NCI-H2107 (cell line): ENCODE measurements at regions not wholly inside any gene's neighbourhood (a gene's known extent, or its start where the extent isn't known, plus 50 kb on each side); places are given as distances from the start of the nearest gene placed in this dataset.
"Not testable (repeated sequence)": the region's sequence is repeated elsewhere in the genome, so short reads cannot be mapped to it uniquely, and the experiment has no call there.

Experiments used
- DNase-seq: peaks from one replicate; lab custom pipeline; 2025; lab: John Stamatoyannopoulos, UW

DNA sequence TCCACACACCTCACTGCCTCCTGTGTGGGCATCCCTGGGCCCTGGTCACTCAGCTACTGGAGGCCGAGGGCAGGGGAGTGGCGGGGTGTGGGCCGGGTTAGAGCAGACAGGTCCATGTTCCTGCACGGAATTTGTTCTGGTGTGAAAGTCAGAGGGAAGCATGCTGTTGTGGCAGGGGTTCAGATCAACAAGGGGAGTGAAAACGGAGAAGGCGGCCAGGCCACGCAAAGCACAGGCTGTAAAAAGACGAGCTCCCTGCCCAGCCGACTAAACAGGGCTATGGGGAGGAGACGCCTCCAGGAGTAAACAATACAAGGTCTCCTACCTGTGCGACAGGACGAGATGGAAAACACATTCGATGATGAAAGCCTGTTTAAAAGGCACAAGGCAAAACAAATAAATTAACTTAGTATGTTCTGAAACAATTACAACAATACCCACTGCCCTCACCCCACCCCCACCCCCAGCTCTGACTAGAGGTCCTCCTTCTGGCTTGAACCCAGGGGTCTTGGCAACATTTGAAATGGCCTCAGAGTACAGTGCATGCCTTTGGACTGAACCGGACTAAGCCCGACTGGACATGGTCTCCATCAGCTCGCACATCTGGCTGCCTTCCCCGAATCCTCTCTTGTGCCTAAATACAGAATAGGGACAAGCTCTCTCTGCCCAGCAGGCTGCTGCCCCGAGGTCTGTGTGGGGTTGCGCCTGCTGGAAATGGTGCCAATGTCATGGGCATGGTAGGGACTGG lies 274.9 kb upstream of the DIO3 start:
- no peak for DNase-seq

GRCh38 chr14:101288436-101289229 lies 272.7 kb upstream of the DIO3 start:
- no peak for DNase-seq

DNA sequence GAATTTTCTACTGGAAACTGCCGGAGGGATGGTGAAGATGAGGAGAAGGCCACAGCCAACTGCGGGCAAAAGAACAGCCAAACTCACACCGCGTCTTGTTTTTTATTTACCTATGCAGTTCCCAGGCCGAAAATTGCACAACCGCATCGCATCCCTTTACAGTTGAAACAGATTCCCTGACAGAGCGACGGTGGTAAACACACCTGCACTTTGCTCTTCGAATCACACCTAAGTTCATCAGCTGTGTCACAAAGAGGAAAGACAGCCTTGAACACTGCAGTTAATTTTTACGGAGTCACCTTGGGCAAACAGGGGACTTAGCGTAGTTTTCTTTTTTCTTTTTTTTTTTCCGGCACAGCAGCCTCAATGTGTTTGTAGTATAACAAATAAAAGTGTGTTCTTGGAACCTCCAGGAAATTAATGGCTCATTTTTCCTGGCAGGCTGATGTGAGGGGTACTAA lies 272.0 kb upstream of the DIO3 start:
- no peak for DNase-seq

GRCh38 chr14:101289911-101290310 lies 271.4 kb upstream of the DIO3 start:
- no peak for DNase-seq

- DNase-seq: no peak
Observed at GRCh38 chr14:101290611-101291010, 270.7 kb upstream of the DIO3 start.

DNA sequence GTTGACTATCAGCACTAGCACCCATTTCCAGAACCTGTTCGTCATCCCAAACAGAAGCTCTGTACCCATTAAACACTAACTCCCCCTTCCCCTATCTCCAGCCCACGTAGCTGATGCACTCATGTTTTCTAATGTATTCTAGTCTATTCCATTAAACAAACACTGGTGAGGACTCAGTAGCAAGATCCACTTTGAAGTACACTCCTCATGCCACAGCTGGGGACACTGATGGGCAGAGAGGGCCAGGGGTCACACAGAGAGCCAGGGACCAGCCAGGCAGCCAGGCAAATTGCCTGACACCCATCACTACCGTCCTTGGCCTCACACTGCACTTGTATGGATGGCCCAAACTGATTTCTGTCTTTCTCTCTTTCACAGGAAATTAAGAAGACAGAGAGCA lies 269.9 kb upstream of the DIO3 start:
- DNase-seq: no peak

DNA sequence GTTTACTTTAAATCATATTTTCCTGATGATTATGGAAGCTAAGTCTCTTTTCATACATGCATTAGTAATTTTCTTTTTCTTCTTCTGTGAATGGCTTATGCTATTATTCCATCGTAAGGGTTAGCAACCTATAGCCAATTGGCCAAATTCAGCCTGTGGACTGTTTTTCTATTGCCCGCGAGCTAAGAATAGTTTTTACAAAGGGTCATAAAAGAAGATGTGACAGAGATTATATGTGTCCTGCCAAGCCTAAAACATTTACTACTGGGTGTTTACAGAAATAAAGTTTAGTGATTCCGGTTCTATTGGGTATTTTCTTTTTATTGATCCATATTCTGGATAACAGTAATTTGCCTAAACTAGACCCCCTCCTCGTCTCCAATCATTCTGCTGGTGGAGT lies 268.8 kb upstream of the DIO3 start:
- DNase-seq: no peak

DNA sequence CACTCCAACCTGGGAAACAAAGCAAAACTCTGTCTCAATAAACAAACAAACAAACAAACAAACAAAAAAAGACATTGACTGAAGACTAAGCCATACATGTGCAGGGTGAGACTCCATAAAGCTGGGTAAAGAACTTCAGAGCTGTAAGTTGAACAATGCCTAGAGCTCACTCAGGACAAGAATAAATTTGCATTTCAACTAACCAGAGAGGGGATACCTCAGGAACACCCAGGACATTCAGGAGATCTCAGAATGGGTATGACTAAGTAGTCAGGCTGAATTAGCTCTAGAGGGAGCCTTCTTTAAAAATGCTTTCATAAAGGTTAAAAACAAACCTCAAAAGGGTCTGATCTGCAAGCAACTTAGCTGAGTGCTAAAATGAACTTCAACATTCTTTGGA lies 267.7 kb upstream of the DIO3 start:
- DNase-seq: no peak

- no peak for DNase-seq
Observed at GRCh38 chr14:101294136-101294535, 267.2 kb upstream of the DIO3 start.

GRCh38 chr14:101299781-101300180 lies 261.5 kb upstream of the DIO3 start:
- not testable (repeated sequence) for DNase-seq

- no peak for DNase-seq
Observed at GRCh38 chr14:101301011-101301410, 260.3 kb upstream of the DIO3 start.

DNA sequence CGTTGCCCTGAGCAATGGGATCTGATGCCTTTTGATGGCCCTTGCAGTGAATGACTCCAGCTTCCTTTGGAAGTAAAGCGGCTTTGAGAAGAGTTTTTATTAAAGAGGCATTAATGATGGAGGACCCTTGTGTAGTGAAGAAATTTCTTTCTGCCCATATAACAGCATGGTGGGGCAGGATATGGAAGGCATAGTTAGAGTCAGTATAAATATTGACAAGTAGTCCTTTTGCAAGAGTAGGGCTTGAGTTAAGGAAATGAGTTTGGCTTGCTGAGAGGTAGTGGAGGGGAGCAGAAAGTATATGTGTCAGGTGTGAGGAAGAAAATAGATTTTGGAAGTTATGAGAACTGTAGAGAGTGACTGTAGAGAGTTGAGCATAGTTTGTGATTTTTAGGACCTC lies 254.1 kb upstream of the DIO3 start:
- not testable (repeated sequence) for DNase-seq

GRCh38 chr14:101311186-101311585 lies 250.1 kb upstream of the DIO3 start:
- DNase-seq: not testable (repeated sequence)

GRCh38 chr14:101313268-101313667 lies 248.0 kb upstream of the DIO3 start:
- DNase-seq: no peak

- no peak for DNase-seq
Observed at GRCh38 chr14:101315802-101316296, 245.4 kb upstream of the DIO3 start.

DNA sequence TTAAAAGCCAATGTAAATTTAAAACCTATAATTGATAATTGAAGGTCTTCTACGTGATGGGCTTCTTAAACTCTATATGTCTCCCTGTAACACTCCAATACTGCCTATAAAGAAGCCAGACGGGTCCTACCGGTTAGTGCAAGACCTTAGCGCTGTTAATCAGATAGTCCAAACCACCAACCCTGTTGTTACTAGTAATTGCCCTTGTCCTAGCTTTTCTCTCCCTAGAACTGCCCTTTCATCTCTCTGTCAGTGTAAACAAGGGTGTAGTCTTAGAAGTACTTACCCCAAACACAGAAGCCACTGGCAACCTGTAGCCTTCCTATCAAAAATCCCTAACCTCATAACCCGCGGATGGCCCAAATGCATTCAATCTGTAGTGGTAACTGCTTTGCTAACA lies 243.0 kb upstream of the DIO3 start:
- no peak for DNase-seq

DNA sequence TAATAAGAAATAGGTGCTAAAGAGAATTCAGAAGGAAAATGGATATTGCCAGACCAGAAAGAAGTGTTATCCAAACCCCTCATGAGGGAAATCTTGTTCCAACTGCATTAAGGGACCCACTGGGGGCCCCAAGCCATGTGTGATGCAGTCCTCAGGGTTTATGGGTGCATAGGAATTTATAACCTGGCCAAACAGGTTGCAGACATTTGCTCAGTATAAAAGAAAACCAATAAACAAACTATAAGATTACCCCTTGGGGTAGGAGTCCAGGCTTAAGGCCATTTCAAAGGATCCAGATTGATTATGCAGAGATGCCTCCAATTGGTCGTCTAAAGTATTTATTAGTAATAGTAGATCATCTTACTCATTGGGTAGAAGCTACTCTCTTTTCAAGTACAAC lies 240.9 kb upstream of the DIO3 start:
- no peak for DNase-seq

GRCh38 chr14:101322223-101322622 lies 239.1 kb upstream of the DIO3 start:
- DNase-seq: no peak

- DNase-seq: no peak
Observed at GRCh38 chr14:101323111-101323510, 238.2 kb upstream of the DIO3 start.

DNA sequence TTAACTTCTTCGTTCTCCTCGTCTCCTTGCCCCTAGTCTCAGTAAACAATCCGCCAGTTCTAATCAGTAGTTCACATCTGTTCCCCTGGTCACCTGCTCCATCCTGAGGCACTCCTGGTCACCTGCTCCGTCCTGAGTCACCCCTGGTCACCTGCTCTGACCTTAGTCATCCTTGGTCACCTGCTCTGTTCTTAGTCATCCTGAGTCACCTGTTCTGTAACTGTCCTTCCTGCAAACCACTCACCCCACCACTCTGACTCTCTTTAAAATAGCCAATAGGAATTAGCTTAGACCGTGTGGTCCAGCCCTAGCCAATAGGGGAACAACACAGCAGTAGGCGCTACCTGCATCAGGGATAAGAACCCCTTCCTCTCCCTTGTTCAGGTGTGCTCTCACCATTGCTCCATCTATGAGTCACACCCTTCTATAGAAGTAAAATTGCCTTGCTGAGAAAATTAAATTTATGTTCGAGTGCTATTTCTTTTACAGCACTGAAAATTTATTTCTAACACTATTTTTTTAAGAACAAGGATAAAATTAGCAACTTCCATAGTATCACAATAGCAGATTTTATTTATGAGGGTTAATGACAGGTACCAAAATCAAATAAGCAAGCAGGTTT lies 237.6 kb upstream of the DIO3 start:
- not testable (repeated sequence) for DNase-seq

DNA sequence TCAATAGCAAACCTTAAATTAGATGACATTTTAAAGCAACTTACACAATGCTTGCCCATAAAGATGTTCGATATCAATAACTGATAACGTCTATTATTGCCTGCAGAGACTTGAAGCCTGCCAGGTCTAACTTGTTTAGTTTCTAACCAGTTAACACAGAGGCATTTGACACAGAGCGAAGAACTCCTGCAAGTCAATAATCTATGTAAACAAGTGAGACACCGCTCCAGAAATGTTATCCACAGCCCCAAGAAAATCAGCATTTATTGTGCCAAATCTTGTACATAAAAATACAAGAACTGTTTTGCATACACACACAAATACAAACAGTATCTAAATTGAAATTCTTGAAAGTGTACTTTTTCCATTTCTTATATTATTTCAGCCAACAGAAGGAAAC lies 236.0 kb upstream of the DIO3 start:
- no peak for DNase-seq

- DNase-seq: no peak
Observed at GRCh38 chr14:101328412-101329028, 232.8 kb upstream of the DIO3 start.
